A673 (cell line): ENCODE measurements at regions not wholly inside any gene's neighbourhood (a gene's known extent, or its start where the extent isn't known, plus 50 kb on each side); places are given as distances from the start of the nearest gene placed in this dataset.

Experiments used
- BruUV-seq: library from RNA; stranded (reverse); fragments of 400-500 nt; replicated peaks from 2 replicates; lab custom pipeline; 2021; lab: Mats Ljungman, UMichigan
- CTCF ChIA-PET: fragments of 300-600 bp; sonication (Branson Sonifier 250); formaldehyde crosslinking; loops from one replicate; lab custom pipeline; 2022; ENCODE audit warnings: antibody characterized with exemption; lab: Charles Lee
- POLR2A ChIA-PET: fragments of 300-600 bp; sonication (Branson Sonifier 250); formaldehyde crosslinking; loops from one replicate; lab custom pipeline; 2022; ENCODE audit warnings: antibody characterized with exemption; ENCODE audit not compliant: low non-redundant PET; lab: Charles Lee
- DNase-seq: peaks from one replicate; pipeline ENCODE4 v3.0.0-alpha.2; 2015; ENCODE audit warnings: low spot score
- H3K27ac ChIP-seq: fragments of 200-600 bp; sonication (generic); 2 replicates; pipeline ENCODE4 v1.5.1; 2016; ENCODE audit warnings: mixed run types, low read depth, mild to moderate bottlenecking, mixed read lengths, antibody characterized with exemption, low read length; ENCODE audit not compliant: poor library complexity, severe bottlenecking
- H3K27me3 ChIP-seq: fragments of 200-600 bp; sonication (generic); replicated peaks from 2 replicates; pipeline ENCODE4 v1.6.1; 2017; ENCODE audit warnings: mixed run types, low read depth, mild to moderate bottlenecking, mixed read lengths, antibody characterized with exemption, low read length; ENCODE audit not compliant: insufficient read depth, poor library complexity
- H3K36me3 ChIP-seq: fragments of 200-600 bp; sonication (generic); 2 replicates; pipeline ENCODE4 v1.6.1; 2016; ENCODE audit warnings: mixed run types, mild to moderate bottlenecking, mixed read lengths, antibody characterized with exemption, low read length; ENCODE audit not compliant: insufficient read depth, poor library complexity, severe bottlenecking
- H3K4me1 ChIP-seq: fragments of 200-600 bp; sonication (generic); 2 replicates; pipeline ENCODE4 v1.6.1; 2017; ENCODE audit warnings: mixed run types, mild to moderate bottlenecking, mixed read lengths, antibody characterized with exemption, low read length; ENCODE audit not compliant: insufficient read depth, poor library complexity, severe bottlenecking
- H3K4me3 ChIP-seq: fragments of 200-600 bp; sonication (generic); 2 replicates; pipeline ENCODE4 v1.5.1; 2016; ENCODE audit warnings: low read depth, mixed run types, mild to moderate bottlenecking, mixed read lengths, low read length; ENCODE audit not compliant: poor library complexity, severe bottlenecking
- H3K9me3 ChIP-seq: fragments of 200-600 bp; sonication (generic); 2 replicates; pipeline ENCODE4 v1.6.1; 2016; ENCODE audit warnings: mixed run types, low read depth, mild to moderate bottlenecking, mixed read lengths, antibody characterized with exemption, low read length; ENCODE audit not compliant: poor library complexity, severe bottlenecking
- CTCF ChIP-seq: fragments of 300-800, 200-600 bp; sonication (generic); conservative IDR thresholded peaks from 2 replicates; pipeline ENCODE4 v1.5.1; 2017; ENCODE audit warnings: low read depth, mild to moderate bottlenecking, antibody characterized with exemption, low read length, moderate library complexity, mixed read lengths
- EZH2 ChIP-seq: fragments of 200-600 bp; sonication (generic); IDR thresholded peaks from 2 replicates; pipeline ENCODE4 v1.6.1; 2017; ENCODE audit warnings: borderline replicate concordance, low read depth, mild to moderate bottlenecking, mixed read lengths, antibody characterized with exemption, low read length; ENCODE audit not compliant: poor library complexity, severe bottlenecking
- intact Hi-C: fragments of 100-400 bp; cut with micrococcal nuclease; formaldehyde crosslinking; loops from one replicate; pipeline ENCODE4 v1.10.0; 2022; ENCODE audit not compliant: unreplicated experiment

GRCh38 chr6:22147921-22148776 lies 148.7 kb downstream of the PRL start:
- BruUV-seq = no TSS peak
- CTCF ChIA-PET = no interaction called here
- intact Hi-C loops = no loop called here
- H3K36me3 ChIP-seq = no peaks in the 10 kb centered on the region
- no peaks in the 10 kb centered on the region for H3K9me3 ChIP-seq
- peak; percentile 59 for DNase-seq
- TF ChIP-seq EZH2 = no peak
- H3K27ac ChIP-seq = no peak overlapping the region
- POLR2A ChIA-PET = interaction anchor here (0.6 kb wide), 2 partner anchors 187 to 1259 kb away, joined by 3 read pairs; no protein-coding TSS in a partner anchor
- peaks cover 22% of the 10 kb centered on the region for H3K4me1 ChIP-seq
- no peak overlapping the region for H3K4me3 ChIP-seq
- no peaks in the 10 kb centered on the region for H3K27me3 ChIP-seq

- Histone ChIP-seq H3K27me3 (no peaks in the 10 kb centered on the region), H3K4me1 (peaks cover 22% of the 10 kb centered on the region), H3K36me3 (no peaks in the 10 kb centered on the region), H3K27ac (no peak overlapping the region), H3K9me3 (no peaks in the 10 kb centered on the region), H3K4me3 (no peak overlapping the region)
- intact Hi-C loops = no loop called here
- ChIA-PET CTCF (no interaction called here), POLR2A (no interaction called here)
- DNase-seq = no peak
- no TSS peak for BruUV-seq
- TF ChIP-seq EZH2 (no peak), CTCF (no peak)
Observed at GRCh38 chr6:22149096-22149495, 147.7 kb downstream of the PRL start.

GRCh38 chr6:22149501-22150367 lies 147.1 kb downstream of the PRL start:
- Histone ChIP-seq H3K9me3 (no peaks in the 10 kb centered on the region), H3K4me1 (peaks cover 22% of the 10 kb centered on the region), H3K36me3 (no peaks in the 10 kb centered on the region), H3K27ac (no peak overlapping the region), H3K4me3 (no peak overlapping the region), H3K27me3 (no peaks in the 10 kb centered on the region)
- POLR2A ChIA-PET = no interaction called here
- intact Hi-C loops = no loop called here
- BruUV-seq = no TSS peak
- TF ChIP-seq EZH2 = no peak
- no peak for TF ChIP-seq CTCF
- peak; percentile 17 for DNase-seq
- CTCF ChIA-PET = no interaction called here
